Aorta (tissue), 5 donors: ENCODE measurements at regions not wholly inside any gene's neighbourhood (a gene's known extent, or its start where the extent isn't known, plus 50 kb on each side); places are given as distances from the start of the nearest gene placed in this dataset.
"Not testable (repeated sequence)": the region's sequence is repeated elsewhere in the genome, so short reads cannot be mapped to it uniquely, and the experiment has no call there.

Experiments used
- ATAC-seq: fragments of 200-7000 bp; cut with Tn5 transposase; one replicate; pipeline ENCODE4 v1.9.1; 2022; ENCODE audit warnings: moderate library complexity; ENCODE audit not compliant: low FRiP score
- DNase-seq, 2 donors: peaks; one replicate each; pipeline ENCODE4 v3.0.0-alpha.2; 2020
- H3K27ac ChIP-seq, 2 donors: one replicate each; pipeline ENCODE4 v1.5.1; 2013; ENCODE audit warnings: low read length in 2 of 2, mild to moderate bottlenecking in 2 of 2, moderate library complexity in 2 of 2, control low read depth in 1 of 2, inconsistent platforms in 1 of 2, low read depth in 1 of 2
- H3K27me3 ChIP-seq, 2 donors: one replicate each; pipeline ENCODE4 v1.6.1; 2013; ENCODE audit warnings: control low read depth in 1 of 2, low read length in 1 of 2, mild to moderate bottlenecking in 1 of 2, moderate library complexity in 1 of 2; ENCODE audit not compliant: insufficient read depth in 2 of 2, control insufficient read depth in 1 of 2
- H3K36me3 ChIP-seq, 2 donors: one replicate each; pipeline ENCODE4 v1.6.1; 2013; ENCODE audit warnings: control low read depth in 1 of 2, low read length in 1 of 2, mild to moderate bottlenecking in 1 of 2; ENCODE audit not compliant: insufficient read depth in 2 of 2, control insufficient read depth in 1 of 2
- H3K4me1 ChIP-seq, 2 donors: one replicate each; pipeline ENCODE4 v1.6.1; 2013; ENCODE audit warnings: low read length in 2 of 2, control low read depth in 1 of 2, mild to moderate bottlenecking in 1 of 2, moderate library complexity in 1 of 2; ENCODE audit not compliant: insufficient read depth in 2 of 2, control insufficient read depth in 1 of 2
- H3K4me3 ChIP-seq, 2 donors: one replicate each; pipeline ENCODE4 v1.5.1; 2013; ENCODE audit warnings: low read length in 2 of 2, control low read depth in 1 of 2, mild to moderate bottlenecking in 1 of 2
- H3K9me3 ChIP-seq: one replicate; pipeline ENCODE4 v1.6.1; 2013; ENCODE audit warnings: mild to moderate bottlenecking, low read length; ENCODE audit not compliant: control insufficient read depth
- WGBS, 2 donors: extraction: QIAGEN DNeasy Blood & Tissue Kit; methylation state at CpG; one replicate each; pipeline ENCODE4 v1.1.7; 2013; 5-methylcytosine and 5-hydroxymethylcytosine counted together
- intact Hi-C, 2 donors: fragments of 100-400 bp; cut with DNase I; formaldehyde crosslinking; loops; one replicate each; pipeline versions ENCODE4 v1.14.2 to v1.15.0; 2022
- donor health status: healthy with polysubstance abuse.
- donor health status: Bipolar disorder and iron deficiency.
- donor health status: DM: no; HTN: no; CAD: no.
- donor health status: DM: no; HTN: no; CAD: no.
- donor health status: DM: yes; HTN: yes; CAD: no.

- DNase-seq, H3K4me3 ChIP-seq, ATAC-seq, H3K9me3 ChIP-seq, H3K36me3 ChIP-seq, H3K27me3 ChIP-seq, H3K27ac ChIP-seq, intact Hi-C loops, H3K4me1 ChIP-seq: not testable (repeated sequence)
- 81 to 85% methylated on average over 17 of the region's 17 CpGs for whole genome bisulfite sequencing, 2 donors
These were observed 66.4 kb upstream of the SLC66A3 start for GRCh38 chr2:11088821-11089220.

- 80 to 86% methylated on average over 2 of the region's 2 CpGs for WGBS, 2 donors
- DNase-seq = no peak
- no peaks in the 10 kb centered on the region for H3K9me3 ChIP-seq
- ATAC-seq = no peak
- H3K27ac ChIP-seq = no peak overlapping the region
- H3K27me3 ChIP-seq = no peaks in the 10 kb centered on the region
- intact Hi-C loops = no loop called here
- H3K4me1 ChIP-seq = no peaks in the 10 kb centered on the region
- H3K36me3 ChIP-seq = no peaks in the 10 kb centered on the region
- H3K4me3 ChIP-seq = no peak overlapping the region
These were observed 65.1 kb upstream of the SLC66A3 start for GRCh38 chr2:11090187-11090586.

GRCh38 chr2:11092701-11093335 lies 62.4 kb upstream of the SLC66A3 start:
- intact Hi-C loops = loop anchor here in 1 of 2 donors (2.0 kb wide), 1 partner anchor 36 kb away; no protein-coding TSS in a partner anchor
- DNase-seq (no peak), ATAC-seq (no peak)
- H3K4me3 ChIP-seq = no peak overlapping the region
- no peaks in the 10 kb centered on the region for H3K9me3 ChIP-seq
- 62 to 65% methylated on average over 5 of the region's 5 CpGs for WGBS, 2 donors
- no peaks in the 10 kb centered on the region for H3K4me1 ChIP-seq
- H3K36me3 ChIP-seq = no peaks in the 10 kb centered on the region
- no peaks in the 10 kb centered on the region for H3K27me3 ChIP-seq
- H3K27ac ChIP-seq = no peak overlapping the region

- WGBS, 2 donors = 69 to 71% methylated on average over 4 of the region's 4 CpGs
- DNase-seq (no peak), ATAC-seq (no peak)
- H3K9me3 ChIP-seq = no peaks in the 10 kb centered on the region
- H3K4me1 ChIP-seq = no peaks in the 10 kb centered on the region
- no peak overlapping the region for H3K27ac ChIP-seq
- intact Hi-C loops = loop anchor here in 1 of 2 donors (2.0 kb wide), 1 partner anchor 35 kb away; no protein-coding TSS in a partner anchor
- H3K36me3 ChIP-seq = no peaks in the 10 kb centered on the region
- H3K27me3 ChIP-seq = no peaks in the 10 kb centered on the region
- H3K4me3 ChIP-seq = no peak overlapping the region
These were observed 61.8 kb upstream of the SLC66A3 start for GRCh38 chr2:11093467-11093866.

GRCh38 chr2:11094021-11094810 lies 61.1 kb upstream of the SLC66A3 start:
- intact Hi-C loops = no loop called here
- WGBS, 2 donors = 78 to 79% methylated on average over 19 of the region's 19 CpGs
- no peak overlapping the region for H3K4me3 ChIP-seq
- H3K36me3 ChIP-seq = no peaks in the 10 kb centered on the region
- H3K27ac ChIP-seq = no peak overlapping the region
- DNase-seq = no peak
- no peaks in the 10 kb centered on the region for H3K27me3 ChIP-seq
- ATAC-seq = no peak
- no peaks in the 10 kb centered on the region for H3K9me3 ChIP-seq
- no peaks in the 10 kb centered on the region for H3K4me1 ChIP-seq

GRCh38 chr2:11096591-11096990 lies 58.7 kb upstream of the SLC66A3 start:
- Histone ChIP-seq H3K9me3 (no peaks in the 10 kb centered on the region), H3K36me3 (no peaks in the 10 kb centered on the region), H3K27me3 (no peaks in the 10 kb centered on the region), H3K4me3 (no peak overlapping the region), H3K4me1 (no peaks in the 10 kb centered on the region), H3K27ac (no peak overlapping the region)
- intact Hi-C loops = no loop called here
- no peak for DNase-seq
- 74 to 83% methylated on average over 9 to 10 of the region's 10 CpGs for WGBS, 2 donors
- ATAC-seq = no peak

GRCh38 chr2:11097038-11097720 lies 58.1 kb upstream of the SLC66A3 start:
- ATAC-seq = no peak

GRCh38 chr2:11097854-11098387 lies 57.3 kb upstream of the SLC66A3 start:
- DNase-seq (no peak), ATAC-seq (no peak)
- Histone ChIP-seq H3K4me3 (no peak overlapping the region), H3K27ac (no peak overlapping the region), H3K4me1 (no peaks in the 10 kb centered on the region), H3K27me3 (no peaks in the 10 kb centered on the region), H3K36me3 (no peaks in the 10 kb centered on the region), H3K9me3 (no peaks in the 10 kb centered on the region)
- WGBS, 2 donors = 79 to 81% methylated on average over 13 of the region's 13 CpGs
- intact Hi-C loops = no loop called here

More at GRCh38 chr2:11097038-11097720, 58.1 kb upstream of the SLC66A3 start:
- H3K9me3 ChIP-seq = no peaks in the 10 kb centered on the region
- WGBS, 2 donors = 43 to 45% methylated on average over 13 of the region's 13 CpGs
- H3K27ac ChIP-seq = no peak overlapping the region
- H3K4me3 ChIP-seq = no peak overlapping the region
- intact Hi-C loops = no loop called here
- no peaks in the 10 kb centered on the region for H3K27me3 ChIP-seq
- H3K36me3 ChIP-seq = no peaks in the 10 kb centered on the region
- H3K4me1 ChIP-seq = no peaks in the 10 kb centered on the region
- DNase-seq = no peak
